DMS 273 (cell line): ENCODE measurements at regions not wholly inside any gene's neighbourhood (a gene's known extent, or its start where the extent isn't known, plus 50 kb on each side); places are given as distances from the start of the nearest gene placed in this dataset.

Source experiments
- DNase-seq: peaks from one replicate; lab custom pipeline; 2025; ENCODE audit not compliant: unreplicated experiment; lab: John Stamatoyannopoulos, UW

DNA sequence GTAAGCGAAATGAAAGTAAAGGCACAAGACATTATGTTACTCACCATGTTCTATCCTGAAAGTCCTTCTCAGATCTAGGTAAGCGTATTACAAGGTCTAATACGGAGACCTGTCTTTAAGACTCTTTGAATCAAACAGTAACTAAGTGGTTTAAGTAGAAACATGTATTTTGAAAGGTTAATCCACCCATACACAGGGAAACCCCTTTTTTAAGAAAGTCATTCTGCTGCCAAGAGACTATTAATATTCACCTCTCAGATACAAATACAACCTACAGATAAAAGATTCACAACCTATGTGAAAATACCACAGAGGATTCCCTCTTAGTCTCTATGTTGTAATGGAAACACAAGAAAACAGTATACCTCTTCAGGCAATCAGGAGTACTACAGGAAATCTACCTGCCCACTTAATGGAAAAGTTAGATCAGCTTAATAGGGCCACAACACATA lies 63.2 kb upstream of the TNIP3 start:
- no peak for DNase-seq

DNA sequence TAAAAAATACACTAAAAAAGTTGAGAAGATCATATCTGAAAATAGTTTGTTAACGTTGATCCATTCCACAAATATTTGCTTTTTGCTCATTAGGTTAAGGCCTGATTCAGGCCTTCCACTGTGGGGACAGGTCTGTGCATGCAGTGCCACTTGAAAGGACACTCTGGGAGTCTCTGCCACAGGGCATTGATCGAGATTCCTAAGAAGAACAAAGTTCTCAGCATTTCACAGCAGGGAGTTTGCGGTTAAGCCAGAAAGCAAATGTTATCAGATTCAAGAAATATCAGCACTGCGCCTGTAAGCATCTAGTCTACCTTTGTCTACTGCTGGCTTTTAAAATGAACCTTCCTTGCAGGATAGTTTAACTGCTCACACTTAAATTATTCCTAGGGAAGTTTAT lies 62.2 kb upstream of the TNIP3 start:
- no peak for DNase-seq

DNA sequence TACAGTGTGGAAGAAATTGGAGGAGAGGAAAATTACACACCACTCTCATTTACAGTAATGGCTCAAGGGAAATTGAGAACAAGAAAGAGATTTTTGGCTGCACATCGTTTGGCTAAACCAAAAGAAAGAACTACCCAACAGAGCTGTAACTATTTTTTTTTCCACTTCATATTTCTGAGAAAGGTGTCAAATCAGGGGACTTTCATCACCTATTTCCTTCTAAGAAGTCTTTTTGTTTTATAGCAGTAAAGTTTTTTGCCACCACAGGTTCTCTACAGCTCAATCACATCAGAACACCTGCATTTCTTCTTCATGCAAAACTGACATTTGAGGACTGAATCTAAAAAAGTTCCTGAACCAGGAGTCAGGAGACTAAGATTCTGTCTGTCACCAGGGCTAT lies 57.5 kb upstream of the TNIP3 start:
- no peak for DNase-seq

DNA sequence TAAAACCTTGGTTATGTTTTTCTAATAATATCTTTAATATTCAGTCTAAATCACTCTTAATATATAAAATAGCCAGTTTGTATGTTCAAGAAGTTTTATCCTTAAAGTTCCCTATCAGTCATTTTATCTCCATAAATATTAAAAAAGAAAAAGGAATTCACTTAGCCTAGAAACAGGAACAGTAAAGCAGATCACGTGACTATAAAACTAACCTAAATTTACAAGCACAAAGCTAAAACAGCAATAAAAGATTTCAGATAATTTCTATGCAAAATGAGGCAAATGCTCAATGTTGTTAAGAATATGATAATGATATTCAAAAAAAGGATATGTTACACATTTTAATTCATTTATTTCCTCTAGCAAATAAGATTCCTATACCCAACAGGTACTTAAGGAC lies 57.1 kb upstream of the TNIP3 start:
- no peak for DNase-seq

DNA sequence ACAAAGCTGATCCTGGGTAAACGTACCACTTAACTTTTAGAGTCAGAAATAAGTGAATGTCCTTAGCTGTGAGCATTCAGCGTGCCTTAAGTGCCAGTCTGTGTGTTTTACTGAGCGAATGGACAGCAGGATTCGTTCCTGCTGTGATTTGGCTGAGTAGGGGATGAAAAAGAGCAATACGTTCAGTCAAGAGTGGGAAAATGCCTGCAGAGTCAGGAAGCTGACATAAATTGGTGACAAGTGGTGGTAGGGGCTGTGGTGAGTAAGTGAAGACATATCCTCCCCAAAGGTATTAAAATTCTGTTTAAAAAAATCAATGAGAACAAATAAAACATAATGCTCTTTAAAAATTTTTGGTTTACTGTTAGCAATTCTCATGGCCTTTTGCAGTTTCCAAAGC lies 56.6 kb upstream of the TNIP3 start:
- no peak for DNase-seq

DNA sequence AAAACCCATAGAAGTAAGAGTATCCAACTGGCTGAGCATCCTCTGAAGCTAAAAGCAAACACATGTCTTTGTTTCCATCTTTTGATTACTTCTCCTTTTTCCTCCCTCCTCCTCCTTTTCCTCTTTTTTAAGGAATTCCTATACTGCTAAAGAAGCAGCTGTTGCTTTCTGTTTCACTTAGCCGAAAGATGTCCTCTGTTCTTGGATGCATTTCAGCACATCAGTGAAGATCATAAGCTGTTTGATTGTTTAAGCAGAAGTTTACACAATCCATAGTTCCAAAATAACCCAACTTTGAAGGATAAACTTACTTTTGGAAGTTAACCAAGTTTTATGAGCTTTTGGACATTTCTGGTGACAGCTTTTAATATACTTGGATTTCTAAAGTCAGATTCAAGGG lies 55.1 kb upstream of the TNIP3 start:
- no peak for DNase-seq

DNA sequence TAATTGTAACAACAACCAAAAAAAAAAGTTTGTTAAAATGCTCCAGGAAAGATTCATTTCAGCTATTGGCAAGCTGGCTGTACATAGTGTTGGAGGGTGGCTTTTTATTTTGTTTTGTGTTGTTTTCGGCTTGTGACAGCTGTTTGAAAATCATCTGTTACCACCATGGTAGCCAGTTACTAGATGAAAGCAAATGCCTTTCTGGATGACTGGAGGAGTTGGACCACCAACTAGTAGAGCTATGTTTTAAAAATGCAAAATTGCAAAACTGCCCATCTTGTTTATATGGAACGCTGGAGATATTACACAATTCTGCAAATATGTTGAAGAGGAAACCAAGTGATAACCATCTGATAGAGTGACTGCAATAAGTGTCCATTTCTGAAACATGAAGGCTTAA lies 53.2 kb upstream of the TNIP3 start:
- no peak for DNase-seq

DNA sequence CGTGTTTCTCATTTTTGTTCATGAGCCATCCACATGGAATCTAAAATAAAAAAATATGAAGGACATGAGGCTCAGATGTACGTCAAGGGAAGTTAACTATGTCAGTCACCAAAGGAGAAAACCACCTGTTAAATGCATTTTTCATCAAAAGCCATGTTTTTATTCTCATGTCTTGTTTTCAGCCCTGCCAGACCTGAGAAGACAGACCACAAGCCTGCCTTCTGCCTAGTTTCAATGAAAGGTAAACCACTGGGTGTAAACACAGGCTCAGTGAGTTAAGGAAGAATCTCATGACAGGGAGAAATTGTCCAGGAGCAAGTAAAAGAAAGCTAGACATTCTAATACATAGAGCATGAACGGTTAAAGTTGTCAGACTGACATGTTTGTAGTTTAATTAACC lies 52.3 kb upstream of the TNIP3 start:
- DNase-seq: no peak

DNA sequence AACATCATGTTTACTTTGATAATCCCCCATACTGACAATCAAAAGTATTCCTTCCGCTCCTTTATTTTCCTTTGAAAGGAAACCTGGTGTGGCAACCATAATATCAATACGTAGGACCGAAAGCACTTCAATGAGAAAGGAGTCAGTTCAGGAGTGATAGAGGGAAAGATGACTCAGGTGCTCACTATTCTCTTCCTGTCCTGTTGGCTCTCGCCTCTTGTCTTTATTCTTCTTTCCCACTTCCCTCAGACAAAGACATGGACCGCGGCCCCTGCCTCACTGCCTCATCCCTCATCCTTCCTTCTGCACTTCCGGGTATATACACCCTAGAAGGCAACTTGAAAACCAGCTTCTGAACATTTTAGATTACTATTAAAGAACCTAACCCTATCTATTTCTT lies 49.8 kb upstream of the TNIP3 start:
- no peak for DNase-seq
